Activated effector memory CD4-positive, alpha-beta T cell treated with anti-CD3 and anti-CD28 coated beads, Interleukin-2, amount 50 U/mL, for 16 hours (primary cell): ENCODE measurements at regions not wholly inside any gene's neighbourhood (a gene's known extent, or its start where the extent isn't known, plus 50 kb on each side); places are given as distances from the start of the nearest gene placed in this dataset.

ENCODE experiments used
- DNase-seq: peaks from one replicate; pipeline ENCODE4 v3.0.0-alpha.2; 2020

DNA sequence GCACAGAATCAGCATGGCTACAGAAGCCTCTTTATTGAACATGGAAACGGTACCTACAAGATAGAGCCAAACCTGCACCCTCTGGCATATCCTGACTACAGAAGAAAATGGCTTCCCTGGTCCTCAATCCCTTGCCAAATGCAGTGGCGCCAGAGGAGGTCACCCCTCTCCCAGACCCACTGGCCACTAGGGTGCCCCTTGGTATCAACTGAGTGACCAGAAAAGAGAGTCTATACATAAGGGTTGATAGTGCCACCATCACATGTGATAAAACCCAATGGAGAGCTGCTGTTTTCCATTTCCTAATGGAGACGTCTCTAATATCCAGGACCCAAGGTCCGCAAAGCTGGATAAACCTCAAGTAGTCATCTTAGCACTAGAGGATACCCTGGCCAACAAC, 52.7 kb upstream of the ALK start:
- DNase-seq: no peak

DNA sequence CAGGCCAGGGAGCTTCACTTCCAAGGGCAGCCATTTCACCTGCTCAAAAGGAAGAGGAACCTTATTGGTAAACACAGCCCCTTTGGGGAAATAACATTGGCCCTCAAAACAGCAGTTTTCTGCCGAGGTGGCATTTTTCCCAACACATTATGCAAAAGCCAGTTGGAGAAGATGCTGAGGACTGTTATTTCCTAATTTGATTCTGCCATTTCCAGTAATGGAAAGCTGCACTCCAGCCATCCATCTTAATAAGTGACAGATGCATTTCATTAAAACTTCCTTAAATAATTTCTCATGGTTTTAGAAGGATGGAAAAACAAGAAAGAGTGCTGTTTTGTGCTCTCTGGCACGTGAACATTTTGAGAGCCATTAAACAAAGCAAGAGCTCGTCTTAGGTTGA, 55.9 kb upstream of the ALK start:
- DNase-seq: no peak

DNA sequence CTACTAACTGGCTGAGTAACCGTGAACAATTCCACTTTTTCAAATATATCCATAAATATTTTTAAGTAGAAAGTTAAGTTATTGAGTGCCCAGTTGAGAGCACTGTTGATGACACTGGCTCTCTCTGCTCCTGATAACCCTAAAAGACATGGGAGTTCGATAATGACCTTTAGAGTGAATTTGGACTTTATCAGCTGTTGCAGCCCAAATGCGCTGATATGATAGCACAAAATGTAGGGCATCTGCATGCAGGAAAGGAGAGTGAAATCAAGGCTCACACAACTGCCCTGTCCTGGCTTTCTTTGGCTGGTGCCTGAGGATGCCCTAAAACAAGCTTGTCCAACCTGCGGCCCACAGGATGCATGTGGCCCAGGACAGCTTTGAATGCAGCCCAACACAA, 60.0 kb upstream of the ALK start:
- no peak for DNase-seq

DNA sequence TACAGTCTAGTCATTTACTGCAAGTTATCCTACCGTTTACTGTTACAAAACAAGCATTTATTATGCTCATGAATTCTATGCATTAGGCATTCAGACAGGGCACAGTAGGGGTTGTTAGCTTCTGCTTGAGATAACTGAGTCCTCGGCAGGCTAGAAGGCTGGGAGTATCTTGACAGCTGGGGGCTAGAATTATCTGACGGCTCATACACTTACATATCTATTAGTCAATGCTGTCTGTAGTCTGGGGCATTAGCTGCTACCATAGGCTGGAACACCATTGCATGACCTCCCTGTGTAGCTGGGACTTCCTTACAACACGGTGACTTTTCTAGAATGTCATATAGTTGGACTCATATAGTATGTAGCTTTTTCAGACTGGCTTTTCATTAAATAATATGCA, 61.9 kb upstream of the ALK start:
- DNase-seq: no peak

DNA sequence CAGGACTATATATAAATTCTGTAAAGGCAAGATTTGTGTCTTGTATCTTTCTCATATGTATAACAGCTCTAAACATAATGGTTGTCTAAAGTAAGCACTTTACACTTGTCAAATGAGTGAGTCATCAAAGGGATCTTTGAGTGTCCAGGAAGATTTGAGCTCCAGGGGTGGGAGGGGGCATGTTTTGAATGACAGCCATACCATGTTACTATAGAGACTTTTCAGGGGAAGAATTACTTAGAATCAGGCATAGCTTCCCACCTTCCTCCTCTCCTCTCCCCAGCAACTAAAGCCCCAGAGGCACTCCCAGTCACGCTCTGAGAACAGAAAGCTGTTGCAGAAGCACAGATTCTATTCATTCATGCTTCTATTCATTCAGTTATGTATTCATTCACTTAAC, 65.8 kb upstream of the ALK start:
- DNase-seq: no peak

DNA sequence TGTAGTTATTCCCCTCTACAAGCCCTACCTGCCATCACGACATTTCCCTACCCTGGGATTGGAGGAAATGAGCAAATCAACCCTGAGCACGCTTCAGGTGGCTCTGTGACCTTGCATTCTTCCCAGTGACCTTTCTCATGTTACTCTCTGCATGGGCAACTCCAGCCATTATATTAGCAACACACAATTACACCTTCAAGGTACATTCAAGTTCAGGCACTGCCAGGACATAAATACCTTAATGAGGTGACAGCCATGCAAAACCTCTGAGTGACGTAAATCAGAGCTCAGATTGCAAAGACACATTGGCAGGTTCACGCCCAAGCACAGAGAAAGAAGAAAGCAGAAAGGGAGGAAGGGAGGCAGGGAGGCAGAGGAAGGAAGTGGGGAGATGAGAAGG, 68.7 kb upstream of the ALK start:
- DNase-seq: no peak

DNA sequence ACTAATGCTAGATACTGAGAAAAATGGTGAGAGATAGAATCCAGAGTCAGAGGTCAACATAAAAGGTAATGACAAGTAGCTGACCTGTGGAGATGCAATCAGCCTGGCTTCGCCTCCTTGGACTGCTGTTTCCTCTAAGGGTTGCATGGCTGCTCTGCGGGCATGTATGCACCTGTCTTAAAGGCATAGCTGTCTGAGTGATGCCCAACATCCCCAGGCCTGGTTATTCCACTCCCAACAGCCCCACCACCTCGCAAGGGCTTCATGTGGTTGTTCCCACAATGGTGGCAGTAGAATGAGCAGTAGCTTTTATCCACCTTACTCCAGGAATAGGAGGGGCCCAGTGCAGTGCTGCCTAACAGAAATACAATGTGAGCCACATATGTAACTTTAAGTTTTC, 69.7 kb upstream of the ALK start:
- DNase-seq: no peak

DNA sequence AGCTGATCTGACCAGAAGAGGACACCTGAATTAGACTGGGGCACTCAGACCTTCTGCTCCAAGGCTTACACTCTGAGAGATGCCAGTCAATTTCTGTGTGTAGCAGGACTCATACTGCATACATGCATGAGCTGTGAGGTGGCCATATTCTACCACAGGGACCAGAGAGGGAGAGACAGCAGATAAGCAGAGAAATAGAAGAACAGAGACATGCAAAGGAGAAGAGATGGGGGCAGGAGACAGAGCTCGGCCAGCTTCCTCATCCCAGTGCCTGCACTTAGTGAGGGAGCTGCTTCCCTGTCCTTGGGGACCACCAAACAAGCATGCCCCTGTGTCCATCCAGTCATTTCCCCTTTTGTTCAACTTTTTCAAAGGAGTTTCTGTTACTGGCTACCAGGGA, 73.9 kb upstream of the ALK start:
- no peak for DNase-seq

DNA sequence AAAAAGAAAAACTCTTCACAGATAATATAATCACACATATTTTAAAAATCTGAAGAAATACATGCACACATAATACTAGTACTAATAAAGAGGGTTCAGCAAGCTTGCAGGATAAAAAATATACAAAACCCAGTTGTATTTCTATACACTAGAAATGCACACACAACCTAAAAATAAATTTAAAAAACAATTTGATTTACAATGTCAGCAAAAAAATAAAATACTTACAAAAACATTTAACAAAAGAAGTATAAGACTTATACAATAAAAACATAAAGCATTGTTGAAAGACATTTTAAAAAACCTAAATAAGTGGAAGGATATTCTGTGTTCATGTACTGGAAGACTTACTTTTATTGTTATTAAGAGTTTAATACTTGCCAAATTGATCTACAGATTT, 81.7 kb upstream of the ALK start:
- no peak for DNase-seq

DNA sequence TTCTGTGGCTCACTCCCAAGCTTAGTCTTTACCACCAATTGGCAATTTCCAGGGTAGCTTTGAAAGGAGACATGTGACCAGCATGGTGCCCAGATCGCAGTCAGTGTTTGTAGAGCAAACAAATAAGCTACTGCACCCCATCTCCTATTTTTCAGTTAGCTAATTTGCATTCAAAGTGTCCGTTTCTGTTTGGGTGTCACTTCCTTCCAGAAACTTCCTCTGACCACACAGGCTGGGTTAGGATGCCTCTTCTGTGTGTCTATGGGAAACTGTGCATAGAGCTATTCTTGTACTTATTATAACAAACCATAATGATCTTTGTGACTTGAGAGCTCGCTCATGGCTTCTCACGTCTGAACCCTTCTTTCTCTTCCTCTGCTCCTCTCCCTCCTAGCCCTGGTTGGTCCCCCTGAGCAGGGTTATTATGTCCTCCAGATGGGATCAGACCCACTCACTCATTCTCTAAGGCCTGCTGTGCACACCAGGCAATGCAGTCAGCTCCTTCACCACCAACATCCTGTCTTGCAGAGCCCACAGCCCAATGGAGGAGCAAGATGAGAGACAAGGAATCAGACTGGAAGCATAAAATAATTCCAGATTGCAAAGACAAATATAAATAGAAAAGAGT, 101.2 kb upstream of the ALK start:
- no peak for DNase-seq

DNA sequence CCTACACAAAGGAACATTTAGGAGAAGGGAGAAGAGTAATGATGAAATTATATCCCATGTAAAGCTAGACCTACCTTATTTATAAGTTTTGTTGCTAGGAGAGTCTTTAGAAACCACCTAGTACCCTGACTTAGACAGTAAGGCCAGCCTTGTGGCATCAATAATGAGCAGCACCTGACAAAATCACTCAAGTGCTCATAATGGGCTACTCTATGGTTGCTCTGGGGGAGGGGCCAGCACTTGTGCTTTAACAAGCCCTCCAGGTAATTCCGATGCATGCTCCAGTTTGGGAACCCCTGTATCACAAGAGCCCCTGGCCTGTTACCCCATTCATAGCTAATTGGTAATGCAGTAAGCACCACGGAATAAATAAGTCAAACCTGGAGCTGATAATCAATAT, 102.9 kb upstream of the ALK start:
- DNase-seq: no peak

DNA sequence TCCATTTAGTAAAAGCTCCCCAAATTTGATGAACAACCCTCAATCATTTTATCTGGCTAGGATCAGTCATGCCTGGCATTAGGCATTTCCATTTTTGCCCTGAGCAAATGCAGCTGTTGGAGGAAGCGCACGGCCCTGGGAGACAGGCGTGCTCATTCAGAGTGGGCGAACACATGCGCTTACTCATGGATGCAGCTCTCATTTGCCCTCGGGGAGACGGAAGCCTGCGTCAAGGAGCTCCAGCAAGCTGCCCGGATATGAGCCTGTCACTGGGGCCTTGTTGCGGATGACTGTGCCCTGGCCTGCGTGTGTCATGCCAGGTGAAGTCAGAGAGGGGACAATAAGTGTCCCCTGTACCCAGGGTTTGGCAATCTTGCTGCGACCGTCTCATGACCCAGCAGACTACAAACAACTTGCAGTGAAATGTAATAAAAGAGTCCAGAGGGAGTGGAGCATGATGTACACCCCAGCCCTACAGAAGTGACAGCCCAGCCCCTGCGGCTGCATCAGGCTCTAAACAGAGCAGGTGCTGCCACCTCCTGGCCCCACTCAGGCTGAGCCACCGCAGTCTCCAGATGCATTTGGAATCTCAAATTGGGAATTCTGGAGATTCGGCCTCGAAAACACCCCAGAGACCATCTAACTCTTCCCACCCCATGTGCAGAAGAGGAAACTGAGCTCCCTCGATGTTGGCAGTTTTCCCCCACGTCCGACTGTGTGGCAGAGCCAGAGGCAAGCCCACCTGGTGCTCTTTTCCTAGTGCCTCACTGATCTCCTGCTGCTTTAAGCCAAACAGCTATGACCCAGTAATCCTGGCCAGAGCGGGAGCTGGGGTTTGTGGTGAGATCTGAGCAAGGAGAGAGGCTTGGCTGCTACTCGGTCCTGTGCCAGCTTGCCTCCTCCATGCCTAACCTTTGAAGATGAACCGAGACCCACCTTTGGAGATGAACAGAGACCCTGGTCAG, 105.0 kb upstream of the ALK start:
- no peak for DNase-seq

DNA sequence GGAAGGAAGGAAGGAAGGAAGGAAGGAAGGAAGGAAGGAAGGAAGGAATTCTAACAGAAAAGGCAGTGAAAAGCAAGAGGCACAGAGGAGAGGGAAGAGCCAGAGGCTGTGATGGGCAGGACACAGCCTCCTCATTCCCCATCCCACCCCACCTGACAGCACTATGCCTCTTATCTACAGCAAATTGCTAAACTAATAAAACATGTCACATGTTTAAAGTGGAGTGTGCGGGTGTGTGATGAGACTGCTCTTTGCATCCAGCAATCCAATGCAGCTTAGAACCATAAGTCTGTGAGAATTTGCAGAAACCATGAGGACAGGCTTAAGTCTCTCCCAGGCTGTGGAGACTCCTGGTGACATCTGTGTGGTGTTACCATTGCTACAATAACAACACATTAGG, 108.4 kb upstream of the ALK start:
- no peak for DNase-seq

DNA sequence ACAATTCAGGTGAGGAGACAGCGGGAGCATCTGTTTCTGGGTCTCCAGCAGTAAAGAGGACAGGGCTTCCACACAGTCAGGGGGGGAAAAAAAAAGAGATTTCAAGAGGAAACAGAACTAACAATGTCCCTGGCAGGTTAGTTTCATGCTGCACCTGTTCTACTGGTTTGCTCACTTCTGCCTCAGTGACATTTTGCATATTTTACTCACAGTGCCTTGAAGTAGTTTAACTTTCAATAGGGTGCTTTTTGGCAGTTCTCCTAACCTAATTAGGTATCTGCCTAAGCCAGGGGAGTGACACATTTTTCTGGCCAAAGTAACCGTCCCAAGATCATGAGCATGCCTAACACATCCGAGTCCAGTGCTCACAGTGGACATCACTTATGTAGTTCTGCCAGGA, 109.0 kb upstream of the ALK start:
- no peak for DNase-seq

DNA sequence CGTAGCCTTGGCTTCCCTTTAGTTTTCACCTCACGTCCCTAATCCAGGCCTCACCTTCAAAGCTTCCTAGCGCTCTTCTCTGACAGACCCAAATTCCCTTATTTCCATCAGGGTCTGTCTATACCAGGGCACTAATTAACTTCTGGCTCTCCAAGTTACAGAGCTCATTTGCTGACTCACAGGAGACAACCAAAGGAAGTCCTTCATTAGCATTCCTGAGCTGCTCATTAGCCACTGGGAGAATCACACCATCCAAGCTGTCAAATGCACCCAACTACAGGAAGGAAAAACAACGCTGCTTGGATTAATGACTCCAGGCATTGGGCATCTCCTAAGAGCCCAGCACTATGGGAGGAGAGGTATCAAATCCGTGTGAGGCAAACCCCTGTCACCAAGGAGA, 109.8 kb upstream of the ALK start:
- no peak for DNase-seq

DNA sequence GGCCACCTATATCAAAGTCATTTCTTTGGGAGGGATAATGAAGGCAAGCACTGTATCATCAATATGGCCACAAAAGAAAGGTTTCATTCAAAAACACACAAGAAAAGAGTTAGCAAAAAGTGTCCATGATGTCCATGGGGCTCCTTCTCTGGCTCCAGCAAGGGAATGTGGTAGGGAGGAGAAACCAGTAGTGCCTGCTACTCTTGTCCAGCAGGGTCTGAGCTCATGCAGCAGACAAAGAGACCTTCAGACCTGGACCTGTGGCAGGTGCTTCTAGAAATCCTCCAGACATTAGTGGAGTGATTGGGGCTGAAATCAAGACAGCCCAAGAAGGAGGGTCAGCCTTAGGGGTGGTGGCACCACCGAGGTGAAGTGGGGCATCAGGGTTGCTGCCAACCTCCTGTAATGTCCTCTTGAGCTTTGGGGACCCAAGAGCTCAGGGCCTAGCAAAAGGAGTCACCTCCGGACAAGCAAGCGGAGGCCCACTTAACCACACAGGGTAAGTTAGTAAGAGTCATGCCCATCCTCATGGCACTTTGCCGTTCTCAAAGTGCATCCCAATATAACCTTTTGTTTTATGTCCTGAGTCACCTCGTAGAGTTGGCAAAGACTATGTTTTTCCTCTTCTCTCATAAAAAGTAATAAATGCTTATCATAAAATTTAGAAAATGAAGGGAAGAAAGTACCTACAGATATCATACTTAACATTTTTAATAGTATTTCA, 112.6 kb upstream of the YPEL5 start:
- DNase-seq: no peak

DNA sequence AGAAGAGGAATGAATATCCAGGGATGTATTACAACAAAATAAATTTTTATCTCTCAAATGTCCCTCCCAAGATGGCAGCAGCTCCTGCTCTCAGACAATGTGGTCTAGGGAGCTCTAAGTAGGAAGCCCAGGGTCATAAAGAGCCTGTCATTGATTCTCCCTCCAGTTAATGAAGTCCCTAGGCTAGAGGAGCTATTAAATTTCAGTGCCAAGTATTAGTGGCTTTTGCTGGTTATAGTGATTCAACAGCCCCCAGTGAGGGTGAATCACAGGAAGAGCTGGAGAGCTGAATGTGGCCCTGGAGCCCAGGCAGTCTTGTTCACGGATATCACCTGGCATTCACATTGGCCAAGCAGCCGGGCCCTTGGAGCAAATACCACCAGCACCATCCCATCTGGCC, 109.8 kb upstream of the YPEL5 start:
- no peak for DNase-seq

DNA sequence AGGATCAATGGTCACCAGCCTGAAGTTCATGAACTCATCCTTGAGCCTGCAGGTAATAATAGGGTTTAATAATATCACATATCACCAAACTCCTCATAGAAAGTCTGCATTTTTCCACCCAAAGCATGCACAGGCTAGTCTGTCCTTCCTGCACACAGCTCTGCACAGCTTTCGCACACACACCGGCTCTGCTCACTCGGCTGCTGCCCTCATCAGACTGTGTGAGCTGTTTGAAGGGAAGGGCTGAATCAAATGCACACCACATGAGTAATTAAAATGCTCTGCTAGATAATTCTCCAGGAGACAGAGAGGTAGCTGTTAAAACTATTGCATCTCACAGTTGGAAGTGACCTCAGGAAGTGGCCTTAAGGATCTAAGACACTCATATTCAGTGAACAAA, 108.4 kb upstream of the YPEL5 start:
- no peak for DNase-seq

DNA sequence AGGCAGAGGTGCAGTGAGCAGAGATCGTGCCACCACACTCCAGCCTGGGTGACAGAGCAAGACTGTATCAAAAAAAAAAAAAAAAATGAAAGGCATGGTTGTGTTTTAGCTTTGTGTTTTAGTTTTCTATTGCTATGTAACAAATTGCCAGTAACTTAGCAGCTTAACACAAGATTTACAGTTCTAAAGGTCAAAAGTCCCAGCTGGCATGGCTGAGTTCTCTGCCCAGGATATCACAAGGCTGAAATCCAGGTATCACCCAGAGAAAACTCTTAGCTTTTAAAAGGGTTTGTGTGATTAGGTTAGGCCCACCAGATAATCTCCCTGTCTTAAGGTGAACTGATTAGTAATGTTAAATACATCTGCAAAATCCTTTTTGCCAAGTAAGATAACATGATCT, 107.7 kb upstream of the YPEL5 start:
- DNase-seq: no peak

DNA sequence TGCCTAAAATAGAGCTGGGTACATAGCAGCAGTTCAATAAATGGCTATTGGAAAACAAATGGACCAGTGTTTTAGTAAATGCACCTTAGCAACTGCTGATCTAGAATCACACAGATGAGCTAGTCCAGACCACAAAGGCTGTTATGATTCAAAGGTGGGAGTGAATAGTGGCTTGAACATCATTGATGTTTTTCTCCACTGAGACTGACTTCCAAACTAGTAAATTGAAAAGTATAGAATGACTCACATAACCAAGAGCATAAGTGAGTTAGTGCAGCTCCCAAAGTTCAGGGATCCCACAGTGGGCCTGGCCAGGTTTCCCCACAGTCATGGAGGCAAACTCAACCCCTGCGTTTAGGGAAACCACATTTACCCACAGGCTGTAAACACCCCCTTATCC, 106.7 kb upstream of the YPEL5 start:
- no peak for DNase-seq

DNA sequence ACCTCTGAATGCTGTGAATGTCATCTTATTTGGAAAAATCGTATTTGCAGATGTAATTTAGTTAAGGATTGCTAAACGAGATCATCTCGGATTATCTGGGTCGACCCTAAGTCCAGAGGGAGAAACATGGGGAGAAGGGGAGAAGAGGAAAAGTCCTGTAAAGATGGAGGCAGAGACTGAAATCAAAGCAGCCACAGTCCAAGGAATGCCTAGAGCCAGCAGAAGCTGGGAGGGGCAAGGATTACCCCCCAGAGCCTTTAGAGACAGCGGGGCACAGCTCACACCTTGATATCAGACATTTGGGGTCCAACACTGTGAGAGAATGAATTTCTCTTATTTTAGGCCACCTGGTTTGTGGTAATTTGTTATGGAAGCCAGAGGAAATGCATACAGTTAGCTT, 104.9 kb upstream of the YPEL5 start:
- DNase-seq: no peak

DNA sequence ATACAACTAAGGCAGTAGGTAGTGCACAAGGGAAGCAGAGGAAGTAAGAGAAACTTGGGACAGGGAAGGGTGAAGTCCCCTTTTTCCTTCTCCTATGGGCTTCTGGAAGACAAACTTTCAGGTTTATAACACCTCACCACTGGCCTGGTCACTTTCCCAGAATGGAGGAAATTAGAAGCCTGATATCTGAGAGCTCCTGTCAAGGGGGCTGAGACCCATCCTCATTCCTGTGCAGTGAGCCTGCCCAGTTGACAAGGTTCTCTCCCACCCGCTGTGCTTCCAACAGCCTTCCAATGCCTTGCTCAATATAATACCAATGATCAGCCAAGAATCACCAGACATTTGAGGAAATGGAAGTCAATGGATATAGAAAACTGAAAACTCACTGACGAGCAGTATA, 100.4 kb upstream of the YPEL5 start:
- DNase-seq: no peak

DNA sequence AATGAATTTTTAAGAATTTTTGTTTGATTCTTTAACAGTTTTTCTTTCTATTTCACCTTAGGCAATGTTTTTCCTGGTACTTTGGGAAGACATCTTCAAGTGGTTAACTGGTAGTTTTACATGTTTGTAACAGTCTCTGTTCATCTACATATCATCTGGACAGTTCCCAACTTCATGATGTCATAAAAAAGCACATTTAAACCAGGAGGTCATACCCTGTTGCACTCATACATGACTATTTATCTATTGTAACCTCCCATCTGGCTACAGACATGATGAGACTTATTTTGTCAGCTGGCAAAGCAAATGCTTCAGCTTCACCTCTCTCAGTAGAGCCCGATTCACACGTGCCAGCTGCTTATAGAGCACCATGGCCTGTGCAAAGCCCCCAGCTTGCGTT, 99.8 kb upstream of the YPEL5 start:
- no peak for DNase-seq

DNA sequence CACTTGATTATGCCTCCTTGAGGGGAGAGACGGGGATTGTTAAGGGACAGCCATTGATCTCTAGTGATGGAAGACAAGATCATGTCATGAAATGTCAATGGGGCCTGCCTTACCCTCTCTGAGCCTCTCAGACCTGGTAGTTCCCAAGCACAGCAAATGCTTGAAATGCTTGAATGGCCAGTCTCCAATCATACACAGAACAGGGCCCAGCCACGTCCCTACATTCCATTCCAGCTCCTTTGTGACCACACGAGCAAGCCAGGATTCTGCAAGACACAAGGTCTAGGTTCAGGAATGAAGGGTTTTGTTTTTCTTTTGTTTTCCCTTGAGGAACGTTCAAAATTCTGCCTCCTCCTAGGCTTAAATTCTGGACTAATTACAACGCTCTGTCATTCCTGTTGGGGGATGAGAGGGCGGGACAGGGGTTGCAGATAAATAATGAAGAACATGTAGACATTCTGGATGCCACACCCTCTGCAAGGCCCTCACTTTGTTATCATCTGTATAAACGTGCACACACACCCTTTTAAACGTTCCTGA, 98.1 kb upstream of the YPEL5 start:
- no peak for DNase-seq
